ENCODE measurements at regions not wholly inside any gene's neighbourhood (a gene's known extent, or its start where the extent isn't known, plus 50 kb on each side); places are given as distances from the start of the nearest gene placed in this dataset.

- no peak for TF ChIP-seq POLR2A (IDR thresholded peaks at IDR 0.05)
- no peak for TF ChIP-seq CTCF (IDR thresholded peaks at IDR 0.05)
Measured at GRCh38 chr1:229132106-229132443, 138.8 kb upstream of the RAB4A start.

Measured in breast epithelium (tissue), 3 donors.